ENCODE measurements at regions not wholly inside any gene's neighbourhood (a gene's known extent, or its start where the extent isn't known, plus 50 kb on each side); places are given as distances from the start of the nearest gene placed in this dataset.

DNA sequence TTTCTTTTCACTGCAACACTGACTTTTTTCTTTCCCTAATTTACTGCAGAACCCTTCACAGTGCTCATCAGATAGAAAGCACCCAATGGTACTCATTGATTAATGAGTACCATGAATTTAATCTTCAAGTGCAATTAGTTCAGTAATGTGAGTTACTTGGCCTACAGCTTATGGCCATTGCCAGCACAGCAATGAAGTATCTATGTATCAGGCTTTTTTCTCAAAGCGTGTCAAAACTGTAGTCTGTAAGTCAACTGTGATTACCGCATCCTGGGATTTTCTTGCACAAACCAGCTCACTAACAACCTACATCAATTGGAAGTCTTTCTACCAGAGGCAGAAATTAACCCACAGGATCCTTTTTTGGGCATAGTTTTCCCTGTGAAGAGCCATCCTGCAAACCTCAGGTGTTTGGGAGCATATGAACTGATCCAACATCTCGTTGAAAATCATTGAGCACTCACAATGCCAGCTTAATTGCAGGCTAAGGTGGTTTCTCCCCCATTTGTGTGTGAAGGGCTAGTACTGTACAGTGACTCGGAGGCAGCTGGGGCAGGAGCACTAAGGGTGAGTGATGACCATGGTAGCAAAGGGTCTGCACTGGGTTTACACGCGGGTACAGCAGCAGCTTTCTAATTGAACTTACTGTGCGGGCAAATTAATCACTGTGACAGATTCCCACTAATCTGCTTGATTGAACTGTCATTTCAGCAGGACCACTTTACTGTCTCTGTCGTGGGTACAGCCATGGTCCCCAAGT is 619.3 kb downstream of the SNAPC1 start:
- TF ChIP-seq, protein P1, sequence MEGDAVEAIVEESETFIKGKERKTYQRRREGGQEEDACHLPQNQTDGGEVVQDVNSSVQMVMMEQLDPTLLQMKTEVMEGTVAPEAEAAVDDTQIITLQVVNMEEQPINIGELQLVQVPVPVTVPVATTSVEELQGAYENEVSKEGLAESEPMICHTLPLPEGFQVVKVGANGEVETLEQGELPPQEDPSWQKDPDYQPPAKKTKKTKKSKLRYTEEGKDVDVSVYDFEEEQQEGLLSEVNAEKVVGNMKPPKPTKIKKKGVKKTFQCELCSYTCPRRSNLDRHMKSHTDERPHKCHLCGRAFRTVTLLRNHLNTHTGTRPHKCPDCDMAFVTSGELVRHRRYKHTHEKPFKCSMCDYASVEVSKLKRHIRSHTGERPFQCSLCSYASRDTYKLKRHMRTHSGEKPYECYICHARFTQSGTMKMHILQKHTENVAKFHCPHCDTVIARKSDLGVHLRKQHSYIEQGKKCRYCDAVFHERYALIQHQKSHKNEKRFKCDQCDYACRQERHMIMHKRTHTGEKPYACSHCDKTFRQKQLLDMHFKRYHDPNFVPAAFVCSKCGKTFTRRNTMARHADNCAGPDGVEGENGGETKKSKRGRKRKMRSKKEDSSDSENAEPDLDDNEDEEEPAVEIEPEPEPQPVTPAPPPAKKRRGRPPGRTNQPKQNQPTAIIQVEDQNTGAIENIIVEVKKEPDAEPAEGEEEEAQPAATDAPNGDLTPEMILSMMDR (IDR thresholded peaks at IDR 0.05): no peak
- no peak for TF ChIP-seq EP300 (IDR thresholded peaks at IDR 0.05)
- TF ChIP-seq POLR2AphosphoS5 (IDR thresholded peaks at IDR 0.05): no peak
